Endothelial cell of umbilical vein (primary cell): ENCODE measurements at regions not wholly inside any gene's neighbourhood (a gene's known extent, or its start where the extent isn't known, plus 50 kb on each side); places are given as distances from the start of the nearest gene placed in this dataset.
"Not testable (repeated sequence)": the region's sequence is repeated elsewhere in the genome, so short reads cannot be mapped to it uniquely, and the experiment has no call there.

Experiments
- BruUV-seq: library from RNA; stranded (reverse); fragments of 400-500 nt; replicated peaks from 2 replicates; lab custom pipeline; 2021; lab: Mats Ljungman, UMichigan
- CTCF ChIA-PET: fragments of 300-600, 350-600 bp; sonication (Branson Sonifier 250); formaldehyde crosslinking; loops from one replicate; lab custom pipeline; 2021; ENCODE audit warnings: antibody characterized with exemption, inconsistent platforms; lab: Charles Lee
- POLR2A ChIA-PET: fragments of 300-600, 350-600 bp; sonication (Branson Sonifier 250); formaldehyde crosslinking; loops from one replicate; lab custom pipeline; 2021; ENCODE audit warnings: antibody characterized with exemption, inconsistent platforms; lab: Charles Lee
- DNase-seq: peaks from one replicate; pipeline ENCODE4 v3.0.0-alpha.2; 2011; ENCODE audit warnings: low read depth, low spot score
- FAIRE-seq: peaks from 2 replicates; lab custom pipeline; 2011; peaks lifted over from hg19 to GRCh38; lab: Jason Lieb, UNC
- H2AFZ ChIP-seq: 2 replicates; pipeline ENCODE4 v1.6.0; 2012; ENCODE audit warnings: low read depth, low read length, control low read depth, inconsistent platforms
- H3K27ac ChIP-seq: 2 replicates; pipeline ENCODE4 v1.5.1; 2011; ENCODE audit warnings: low read depth, mild to moderate bottlenecking, control low read depth, low read length, moderate library complexity; ENCODE audit not compliant: insufficient read depth
- H3K27me3 ChIP-seq, 2 experiments: 2 replicates each; pipeline versions ENCODE4 v1.6.0 to v1.6.1; 2011; ENCODE audit warnings: low read length in 2 of 2, mixed read lengths in 1 of 2; ENCODE audit not compliant: control insufficient read depth in 2 of 2, insufficient read depth in 2 of 2
- H3K36me3 ChIP-seq, 2 experiments: 2 replicates in 1 of 2; 3 replicates in 1 of 2; pipeline ENCODE4 v1.5.1; 2011; ENCODE audit warnings: low read length in 2 of 2, mild to moderate bottlenecking in 1 of 2, moderate library complexity in 1 of 2; ENCODE audit not compliant: control insufficient read depth in 2 of 2, insufficient read depth in 2 of 2; ENCODE audit errors: extremely low read depth in 1 of 2
- H3K4me1 ChIP-seq: 3 replicates; pipeline ENCODE4 v1.5.1; 2011; ENCODE audit warnings: mild to moderate bottlenecking, low read length; ENCODE audit not compliant: control insufficient read depth, insufficient read depth; ENCODE audit errors: extremely low read depth
- H3K4me2 ChIP-seq: 2 replicates; pipeline ENCODE4 v1.6.1; 2011; ENCODE audit warnings: low read length, control low read depth, mixed read lengths; ENCODE audit not compliant: insufficient read depth
- H3K4me3 ChIP-seq, 3 experiments: fragments of 200-600 bp in 1 of 3; sonication (generic), shearing (Covaris generic) in 1 of 3; replicated peaks in 1 of 3; 2 replicates each; pipeline ENCODE4 v1.5.1; 2011 to 2016; ENCODE audit warnings: control low read depth in 3 of 3, low read length in 3 of 3, mild to moderate bottlenecking in 2 of 3, inconsistent platforms in 1 of 3, low read depth in 1 of 3, moderate library complexity in 1 of 3; ENCODE audit not compliant: insufficient read depth in 1 of 3
- H3K79me2 ChIP-seq: 2 replicates; pipeline ENCODE4 v1.6.0; 2012; ENCODE audit warnings: low read length, inconsistent platforms; ENCODE audit not compliant: control insufficient read depth, insufficient read depth
- H3K9ac ChIP-seq: replicated peaks from 2 replicates; pipeline ENCODE3; 2011; ENCODE audit warnings: low read length, control low read depth; ENCODE audit not compliant: insufficient read depth; ENCODE audit errors: extremely low read depth
- H3K9me1 ChIP-seq: replicated peaks from 3 replicates; pipeline ENCODE4 v1.6.0; 2011; ENCODE audit warnings: mild to moderate bottlenecking, low read length; ENCODE audit not compliant: control insufficient read depth, insufficient read depth; ENCODE audit errors: extremely low read depth
- H3K9me3 ChIP-seq: replicated peaks from 2 replicates; pipeline ENCODE4 v1.5.1; 2012; ENCODE audit warnings: low read length, inconsistent platforms; ENCODE audit not compliant: control insufficient read depth, insufficient read depth
- H4K20me1 ChIP-seq: replicated peaks from 2 replicates; pipeline ENCODE3; 2011; ENCODE audit warnings: mild to moderate bottlenecking, low read length; ENCODE audit not compliant: control insufficient read depth, insufficient read depth; ENCODE audit errors: extremely low read depth
- EZH2 ChIP-seq: IDR thresholded peaks from 2 replicates; pipeline ENCODE4 v1.6.1; 2012; ENCODE audit warnings: borderline replicate concordance, low read depth, mild to moderate bottlenecking, moderate library complexity, low read length, inconsistent platforms; ENCODE audit not compliant: severe bottlenecking
- FOS ChIP-seq: IDR thresholded peaks from 2 replicates; pipeline ENCODE4 v1.6.1; 2011; ENCODE audit warnings: mild to moderate bottlenecking, low read length, moderate library complexity, borderline replicate concordance; ENCODE audit not compliant: insufficient read depth
- GATA2 ChIP-seq: IDR thresholded peaks from 2 replicates; pipeline ENCODE4 v1.7.0; 2011; ENCODE audit warnings: low read depth, mild to moderate bottlenecking, moderate library complexity, mixed read lengths, low read length; ENCODE audit not compliant: insufficient read length, insufficient read depth
- JUN ChIP-seq: IDR thresholded peaks from 2 replicates; pipeline ENCODE4 v1.6.1; 2011; ENCODE audit warnings: borderline replicate concordance, low read depth; ENCODE audit not compliant: insufficient read length, insufficient read depth
- MAX ChIP-seq: IDR thresholded peaks from 2 replicates; pipeline ENCODE4 v1.6.1; 2011; ENCODE audit not compliant: insufficient read depth, insufficient read length
- POLR2A ChIP-seq: IDR thresholded peaks from 2 replicates; pipeline ENCODE4 v1.6.1; 2012; ENCODE audit warnings: low read depth, mild to moderate bottlenecking, control low read depth, low read length
- dilution Hi-C: fragments of 300-500 bp; cut with MboI; formaldehyde crosslinking; loops from one replicate; pipeline ENCODE4 v1.15.0; 2019; ENCODE audit warnings: low sequenced_read_pairs; ENCODE audit not compliant: extremely low pct_ligation_motif_present
- intact Hi-C: fragments of 100-400 bp; cut with micrococcal nuclease; formaldehyde crosslinking; loops from one replicate; pipeline ENCODE4 v1.10.0; 2022

GRCh38 chrX:54641530-54641929 lies 111.5 kb downstream of the GNL3L start:
- no TSS peak for BruUV-seq
- no peak overlapping the region for H3K4me2 ChIP-seq
- TF ChIP-seq FOS: no peak
- TF ChIP-seq JUN: no peak
- TF ChIP-seq GATA2: no peak
- no peak for TF ChIP-seq POLR2A
- no peak for TF ChIP-seq EZH2
- TF ChIP-seq MAX: no peak
- DNase-seq (no peak), FAIRE-seq (no peak)
- H3K9me3 ChIP-seq: no peaks in the 10 kb centered on the region
- H2AFZ ChIP-seq: no peak overlapping the region
- dilution Hi-C loops: no loop called here
- intact Hi-C loops: no loop called here
- H3K4me1 ChIP-seq: peaks cover 6% of the 10 kb centered on the region
- H4K20me1 ChIP-seq: no peaks in the 10 kb centered on the region
- no peaks in the 10 kb centered on the region for H3K79me2 ChIP-seq
- peak overlapping the region; percentile 1 for H3K9ac ChIP-seq
- H3K9me1 ChIP-seq: no peaks in the 10 kb centered on the region
- ChIA-PET POLR2A (no interaction called here), CTCF (interaction anchor here (1.2 kb wide), 1 partner anchor 10 kb away, joined by 3 read pairs; no protein-coding TSS in a partner anchor)
- no peak overlapping the region for H3K27ac ChIP-seq
- H3K4me3 ChIP-seq: no peak overlapping the region
- no peaks in the 10 kb centered on the region for H3K27me3 ChIP-seq
- H3K36me3 ChIP-seq: no peaks in the 10 kb centered on the region

GRCh38 chrX:54647607-54648006 lies 117.6 kb downstream of the GNL3L start:
- H2AFZ ChIP-seq, H3K4me3 ChIP-seq, BruUV-seq, H4K20me1 ChIP-seq, H3K27ac ChIP-seq, POLR2A ChIA-PET, H3K4me2 ChIP-seq, CTCF ChIA-PET, FAIRE-seq, H3K9me3 ChIP-seq, H3K27me3 ChIP-seq, H3K36me3 ChIP-seq, H3K4me1 ChIP-seq, H3K9ac ChIP-seq, intact Hi-C loops, dilution Hi-C loops, H3K9me1 ChIP-seq, H3K79me2 ChIP-seq: not testable (repeated sequence)
- DNase-seq: peak; percentile 3
